ENCODE measurements at regions not wholly inside any gene's neighbourhood (a gene's known extent, or its start where the extent isn't known, plus 50 kb on each side); places are given as distances from the start of the nearest gene placed in this dataset.

DNA sequence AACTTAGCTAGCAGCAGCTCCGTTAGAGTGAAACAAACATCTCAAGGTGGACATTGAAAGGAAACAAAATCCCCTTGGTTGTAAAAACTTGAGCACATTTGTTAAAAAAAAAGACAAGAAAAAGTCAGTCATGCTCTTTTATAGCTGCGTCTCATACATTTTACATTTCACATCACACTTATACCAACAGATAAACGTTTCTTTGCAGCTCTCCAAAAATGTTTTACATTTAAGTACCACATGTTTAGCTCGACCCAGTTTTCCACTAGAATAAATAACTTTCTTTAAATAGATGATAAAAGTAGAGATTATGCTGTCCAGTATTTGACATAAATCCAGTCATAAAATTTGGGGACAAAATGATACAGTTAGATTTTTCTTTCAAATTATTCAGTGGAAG is 297.0 kb upstream of the ST6GAL2 start:
- TF ChIP-seq, protein P1, sequence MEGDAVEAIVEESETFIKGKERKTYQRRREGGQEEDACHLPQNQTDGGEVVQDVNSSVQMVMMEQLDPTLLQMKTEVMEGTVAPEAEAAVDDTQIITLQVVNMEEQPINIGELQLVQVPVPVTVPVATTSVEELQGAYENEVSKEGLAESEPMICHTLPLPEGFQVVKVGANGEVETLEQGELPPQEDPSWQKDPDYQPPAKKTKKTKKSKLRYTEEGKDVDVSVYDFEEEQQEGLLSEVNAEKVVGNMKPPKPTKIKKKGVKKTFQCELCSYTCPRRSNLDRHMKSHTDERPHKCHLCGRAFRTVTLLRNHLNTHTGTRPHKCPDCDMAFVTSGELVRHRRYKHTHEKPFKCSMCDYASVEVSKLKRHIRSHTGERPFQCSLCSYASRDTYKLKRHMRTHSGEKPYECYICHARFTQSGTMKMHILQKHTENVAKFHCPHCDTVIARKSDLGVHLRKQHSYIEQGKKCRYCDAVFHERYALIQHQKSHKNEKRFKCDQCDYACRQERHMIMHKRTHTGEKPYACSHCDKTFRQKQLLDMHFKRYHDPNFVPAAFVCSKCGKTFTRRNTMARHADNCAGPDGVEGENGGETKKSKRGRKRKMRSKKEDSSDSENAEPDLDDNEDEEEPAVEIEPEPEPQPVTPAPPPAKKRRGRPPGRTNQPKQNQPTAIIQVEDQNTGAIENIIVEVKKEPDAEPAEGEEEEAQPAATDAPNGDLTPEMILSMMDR (IDR thresholded peaks at IDR 0.05; ENCODE audit: low read depth, low read length): no peak
- no peak for TF ChIP-seq EZH2phosphoT487 (IDR thresholded peaks at IDR 0.05; ENCODE audit: low read depth)
